ENCODE measurements at regions not wholly inside any gene's neighbourhood (a gene's known extent, or its start where the extent isn't known, plus 50 kb on each side); places are given as distances from the start of the nearest gene placed in this dataset.

GRCh38 chr21:16388291-16388690 is 658.5 kb downstream of the USP25 start:
- H3K4me3 ChIP-seq, result no peak overlapping the region
- no peaks in the 10 kb centered on the region for H3K9me3 ChIP-seq
- TF ChIP-seq POLR2A (IDR thresholded peaks at IDR 0.05), result no peak
- TF ChIP-seq, protein P1, sequence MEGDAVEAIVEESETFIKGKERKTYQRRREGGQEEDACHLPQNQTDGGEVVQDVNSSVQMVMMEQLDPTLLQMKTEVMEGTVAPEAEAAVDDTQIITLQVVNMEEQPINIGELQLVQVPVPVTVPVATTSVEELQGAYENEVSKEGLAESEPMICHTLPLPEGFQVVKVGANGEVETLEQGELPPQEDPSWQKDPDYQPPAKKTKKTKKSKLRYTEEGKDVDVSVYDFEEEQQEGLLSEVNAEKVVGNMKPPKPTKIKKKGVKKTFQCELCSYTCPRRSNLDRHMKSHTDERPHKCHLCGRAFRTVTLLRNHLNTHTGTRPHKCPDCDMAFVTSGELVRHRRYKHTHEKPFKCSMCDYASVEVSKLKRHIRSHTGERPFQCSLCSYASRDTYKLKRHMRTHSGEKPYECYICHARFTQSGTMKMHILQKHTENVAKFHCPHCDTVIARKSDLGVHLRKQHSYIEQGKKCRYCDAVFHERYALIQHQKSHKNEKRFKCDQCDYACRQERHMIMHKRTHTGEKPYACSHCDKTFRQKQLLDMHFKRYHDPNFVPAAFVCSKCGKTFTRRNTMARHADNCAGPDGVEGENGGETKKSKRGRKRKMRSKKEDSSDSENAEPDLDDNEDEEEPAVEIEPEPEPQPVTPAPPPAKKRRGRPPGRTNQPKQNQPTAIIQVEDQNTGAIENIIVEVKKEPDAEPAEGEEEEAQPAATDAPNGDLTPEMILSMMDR (IDR thresholded peaks at IDR 0.05 in 4 of 5, conservative IDR thresholded peaks at IDR 0.05 in 1 of 5), result no peak
- H3K36me3 ChIP-seq, result no peaks in the 10 kb centered on the region
- H3K27ac ChIP-seq, result no peak overlapping the region
- intact Hi-C loops (cut with DNase I; ENCODE audit: low total_unique reads), result no loop called here
- DNase-seq, result no peak
- no peak for ATAC-seq
- H3K4me1 ChIP-seq, result no peaks in the 10 kb centered on the region
- in situ Hi-C loops (cut with MboI; ENCODE audit: low sequenced_read_pairs in 4 of 4), result no loop called here
- no peaks in the 10 kb centered on the region for H3K27me3 ChIP-seq

DNA sequence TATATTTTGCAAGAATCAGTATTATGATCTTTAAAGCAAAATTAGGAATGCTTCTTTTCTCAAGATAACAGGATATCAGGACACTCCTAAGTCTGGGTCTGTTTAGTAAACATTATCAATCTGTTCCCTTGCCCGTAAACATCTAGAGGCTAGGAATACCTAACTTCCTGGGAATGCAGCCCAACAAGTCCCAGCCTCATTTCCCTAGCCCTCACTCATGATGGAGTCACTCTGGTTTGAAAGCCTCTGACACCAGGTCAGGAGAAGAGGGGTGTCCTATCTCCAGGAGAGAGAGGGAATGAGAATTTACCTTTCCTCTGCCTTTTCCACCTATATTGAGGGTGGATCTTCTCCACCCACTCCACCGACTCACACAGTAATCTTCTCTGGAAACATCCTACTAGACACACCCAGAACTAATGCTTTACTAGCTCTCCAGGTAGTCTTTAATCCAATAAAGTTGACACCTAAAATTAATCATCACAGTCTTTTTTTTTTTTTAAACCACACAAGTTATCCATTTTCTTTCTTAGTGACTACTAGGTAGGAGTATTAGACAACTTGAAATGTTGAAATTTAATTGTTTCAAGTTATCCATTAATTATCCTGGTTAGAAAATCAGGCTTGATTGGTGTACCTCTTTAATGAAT is 659.3 kb downstream of the USP25 start:
- H3K27ac ChIP-seq, result no peak overlapping the region
- H3K27me3 ChIP-seq, result no peaks in the 10 kb centered on the region
- H3K9me3 ChIP-seq, result no peaks in the 10 kb centered on the region
- DNase-seq, result no peak
- no peak for ATAC-seq
- TF ChIP-seq POLR2A (IDR thresholded peaks at IDR 0.05), result no peak
- TF ChIP-seq, protein P1 (IDR thresholded peaks at IDR 0.05 in 4 of 5, conservative IDR thresholded peaks at IDR 0.05 in 1 of 5), result no peak
- no peak overlapping the region for H3K4me3 ChIP-seq
- intact Hi-C loops (cut with DNase I; ENCODE audit: low total_unique reads), result no loop called here
- no peaks in the 10 kb centered on the region for H3K4me1 ChIP-seq
- H3K36me3 ChIP-seq, result no peaks in the 10 kb centered on the region
- in situ Hi-C loops (cut with MboI; ENCODE audit: low sequenced_read_pairs in 4 of 4), result no loop called here

DNA sequence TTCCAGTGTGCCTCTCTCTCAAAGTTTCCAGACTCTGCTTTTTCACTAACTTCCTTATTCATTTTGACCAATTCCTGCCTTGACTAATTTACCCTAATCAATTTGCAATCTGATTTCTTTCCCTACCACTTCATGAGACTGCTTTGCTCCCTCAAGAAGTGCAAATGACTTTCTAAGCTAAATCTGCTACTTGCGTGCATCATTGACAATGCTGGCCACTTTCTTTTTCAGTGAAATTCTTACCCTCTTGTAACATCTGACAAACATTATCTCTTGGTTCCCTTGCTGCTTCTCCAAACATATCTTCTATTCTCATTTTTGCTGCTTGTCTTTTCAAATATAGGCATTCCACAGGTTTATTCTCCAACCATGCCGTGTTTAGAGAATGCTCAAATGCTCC is 659.9 kb downstream of the USP25 start:
- no peak for DNase-seq
- no peaks in the 10 kb centered on the region for H3K9me3 ChIP-seq
- ATAC-seq, result no peak
- no peaks in the 10 kb centered on the region for H3K27me3 ChIP-seq
- H3K4me3 ChIP-seq, result no peak overlapping the region
- intact Hi-C loops (cut with DNase I; ENCODE audit: low total_unique reads), result no loop called here
- no peaks in the 10 kb centered on the region for H3K4me1 ChIP-seq
- in situ Hi-C loops (cut with MboI; ENCODE audit: low sequenced_read_pairs in 4 of 4), result no loop called here
- no peak overlapping the region for H3K27ac ChIP-seq
- no peaks in the 10 kb centered on the region for H3K36me3 ChIP-seq
- TF ChIP-seq POLR2A (IDR thresholded peaks at IDR 0.05), result no peak
- TF ChIP-seq, protein P1 (IDR thresholded peaks at IDR 0.05 in 4 of 5, conservative IDR thresholded peaks at IDR 0.05 in 1 of 5), result no peak

DNA sequence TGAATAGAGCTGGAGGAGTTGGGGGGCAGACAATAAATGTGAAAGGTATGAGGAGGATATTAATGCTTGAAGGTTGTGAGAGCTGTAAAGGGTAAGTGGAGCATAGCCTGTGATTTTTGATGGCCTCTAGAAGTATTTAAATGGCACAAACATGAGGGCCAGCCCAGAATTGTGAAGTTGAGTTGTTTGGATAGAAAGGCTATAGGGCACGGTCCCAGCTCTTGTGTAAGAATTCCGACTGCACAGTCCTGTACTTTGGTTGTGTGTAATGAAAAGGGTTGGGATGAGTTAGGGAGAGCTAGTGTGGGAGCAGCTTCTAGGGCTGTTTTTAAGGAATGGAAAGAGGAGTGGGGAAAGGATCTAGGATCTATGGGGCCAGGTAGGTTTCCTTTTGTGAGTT is 665.5 kb downstream of the USP25 start:
- Histone ChIP-seq H3K4me3 (no peak overlapping the region), H3K36me3 (no peaks in the 10 kb centered on the region), H3K27ac (no peak overlapping the region), H3K27me3 (no peaks in the 10 kb centered on the region), H3K9me3 (no peaks in the 10 kb centered on the region), H3K4me1 (no peaks in the 10 kb centered on the region)
- in situ Hi-C loops (cut with MboI; ENCODE audit: low sequenced_read_pairs in 4 of 4), result no loop called here
- TF ChIP-seq POLR2A (IDR thresholded peaks at IDR 0.05), result no peak
- TF ChIP-seq, protein P1 (IDR thresholded peaks at IDR 0.05 in 4 of 5, conservative IDR thresholded peaks at IDR 0.05 in 1 of 5), result no peak
- intact Hi-C loops (cut with DNase I; ENCODE audit: low total_unique reads), result no loop called here
- DNase-seq, result no peak
- ATAC-seq, result no peak

DNA sequence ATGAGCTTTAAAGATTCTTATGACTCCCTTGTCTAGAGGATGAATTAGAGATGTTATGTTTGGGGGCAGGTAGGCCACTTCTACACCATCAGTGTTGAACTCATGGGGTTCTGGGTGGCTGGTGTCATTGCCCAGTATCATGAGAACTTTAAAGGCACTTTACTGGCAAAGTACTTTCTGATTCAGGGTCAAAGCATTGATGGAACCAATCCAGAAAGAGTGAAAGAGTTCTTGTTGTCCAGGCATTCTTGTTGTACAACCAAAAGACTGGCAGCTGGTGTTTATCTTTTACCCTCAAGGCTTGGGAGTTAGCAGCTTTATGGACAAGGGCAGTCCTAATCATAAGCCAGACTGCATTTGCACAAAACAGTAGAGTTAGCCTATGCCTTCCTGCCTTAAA is 673.0 kb downstream of the USP25 start:
- no peaks in the 10 kb centered on the region for H3K27me3 ChIP-seq
- no peak overlapping the region for H3K27ac ChIP-seq
- TF ChIP-seq, protein P1 (IDR thresholded peaks at IDR 0.05 in 4 of 5, conservative IDR thresholded peaks at IDR 0.05 in 1 of 5), result no peak
- no peak for TF ChIP-seq POLR2A (IDR thresholded peaks at IDR 0.05)
- ATAC-seq (no peak), DNase-seq (no peak)
- H3K4me1 ChIP-seq, result no peaks in the 10 kb centered on the region
- H3K4me3 ChIP-seq, result no peak overlapping the region
- H3K36me3 ChIP-seq, result no peaks in the 10 kb centered on the region
- in situ Hi-C loops (cut with MboI; ENCODE audit: low sequenced_read_pairs in 4 of 4) (no loop called here), intact Hi-C loops (cut with DNase I; ENCODE audit: low total_unique reads) (no loop called here)
- no peaks in the 10 kb centered on the region for H3K9me3 ChIP-seq

Data from gastrocnemius medialis (tissue), 4 donors.